ENCODE measurements at regions not wholly inside any gene's neighbourhood (a gene's known extent, or its start where the extent isn't known, plus 50 kb on each side); places are given as distances from the start of the nearest gene placed in this dataset.

- no peak for DNase-seq (ENCODE audit: low read depth)
- TF ChIP-seq CTCF (IDR thresholded peaks at IDR 0.05; ENCODE audit: low read length, missing control alignments), result no peak
- no peak overlapping the region for H3K4me3 ChIP-seq (replicated peaks; ENCODE audit: low read depth, low read length)
Observed at GRCh38 chr4:157996061-157997028, 176.5 kb downstream of the GASK1B start.

DNA sequence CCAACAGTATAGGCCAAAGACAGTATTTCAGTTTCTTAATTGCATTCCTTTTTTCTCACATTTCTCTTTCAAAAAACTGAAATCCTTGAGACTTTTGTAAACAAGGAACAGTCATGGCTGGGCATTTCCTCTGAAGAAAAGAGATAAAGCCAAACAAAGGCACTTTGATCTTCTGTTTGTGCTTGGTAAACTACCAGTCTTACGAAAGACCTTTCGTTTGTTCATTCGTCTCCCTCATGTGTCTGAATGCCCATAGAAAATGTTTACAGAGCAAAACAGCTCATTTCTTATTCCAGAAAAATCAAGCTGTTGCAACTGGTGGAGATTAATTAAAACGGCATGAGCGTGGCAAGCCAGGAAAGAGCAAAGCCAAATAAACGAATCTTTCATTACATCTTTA, 178.0 kb downstream of the GASK1B start:
- no peak overlapping the region for H3K4me3 ChIP-seq (replicated peaks; ENCODE audit: low read depth, low read length)
- no peak for TF ChIP-seq CTCF (IDR thresholded peaks at IDR 0.05; ENCODE audit: low read length, missing control alignments)
- DNase-seq (ENCODE audit: low read depth), result peak; percentile 46

DNA sequence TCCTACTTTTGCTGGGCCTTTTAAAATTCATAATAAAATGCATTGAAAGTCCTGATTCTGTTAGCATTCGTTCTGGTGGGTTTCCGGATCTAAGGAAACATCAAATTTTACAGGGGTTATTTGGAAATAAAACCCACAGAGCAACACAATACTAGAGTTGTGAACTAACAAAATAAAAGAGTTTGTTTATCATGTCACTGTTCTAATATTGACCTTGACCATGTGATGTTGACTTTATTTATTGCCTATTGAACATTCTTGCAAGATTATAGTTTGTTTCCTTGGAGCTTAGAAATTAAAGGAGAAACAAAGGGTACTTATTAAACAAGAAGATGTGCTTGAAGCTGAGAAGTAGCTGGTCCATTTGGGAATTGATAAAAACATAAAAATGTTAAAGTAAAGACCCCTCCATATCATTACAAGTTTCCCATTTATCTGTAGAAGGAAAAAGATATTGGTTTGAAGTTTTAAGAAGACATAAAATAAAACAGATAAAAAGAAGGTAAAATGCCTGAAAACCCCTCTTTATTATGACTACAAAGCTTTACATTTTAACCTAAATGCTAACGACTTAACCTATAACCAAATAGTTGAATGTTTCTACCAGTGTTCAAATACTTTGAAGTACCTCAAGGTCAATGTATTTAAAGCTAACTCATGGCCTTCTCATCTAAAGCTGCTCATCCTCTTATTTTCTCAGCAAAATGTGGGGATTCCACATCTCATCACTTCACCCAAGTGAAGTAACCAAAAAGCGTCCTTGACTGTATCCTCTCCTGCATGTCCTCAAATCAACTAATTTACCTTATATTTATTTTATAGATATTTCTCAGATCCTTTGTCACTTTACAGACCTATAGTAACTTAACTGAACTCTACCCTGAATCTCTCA, 179.6 kb downstream of the GASK1B start:
- H3K4me3 ChIP-seq (replicated peaks; ENCODE audit: low read depth, low read length), result no peak overlapping the region
- no peak for TF ChIP-seq CTCF (IDR thresholded peaks at IDR 0.05; ENCODE audit: low read length, missing control alignments)

DNA sequence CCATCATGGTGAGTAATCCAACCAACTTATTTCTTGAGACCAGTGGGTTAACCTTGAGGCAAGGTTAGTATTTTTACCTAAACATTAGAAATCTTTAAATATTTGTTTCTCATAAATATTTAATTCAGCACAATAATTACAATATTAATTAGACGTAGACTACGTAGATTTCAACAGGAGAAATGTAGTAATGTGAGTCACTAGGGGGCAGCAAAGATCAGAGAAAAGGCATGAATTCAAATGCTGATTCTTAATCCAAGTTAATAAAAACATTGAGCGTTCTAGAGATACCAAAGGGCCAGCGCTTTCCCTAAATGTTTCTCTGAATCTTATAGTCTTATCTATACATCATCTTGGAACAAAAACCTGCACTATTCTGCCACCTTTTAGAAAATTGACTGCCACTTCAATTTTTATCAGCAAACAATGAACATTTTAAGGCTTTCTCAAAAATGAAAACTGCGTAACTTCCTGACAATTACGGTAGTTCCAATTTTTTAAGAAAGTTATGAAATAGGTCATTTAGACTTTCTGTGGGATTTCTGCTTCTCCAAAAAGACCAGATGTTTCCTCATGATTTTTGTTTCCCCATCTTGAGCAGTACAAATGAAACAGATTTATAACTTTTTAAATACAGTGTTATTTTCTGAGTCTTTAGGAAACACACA, 180.7 kb downstream of the GASK1B start:
- TF ChIP-seq CTCF (IDR thresholded peaks at IDR 0.05; ENCODE audit: low read length, missing control alignments), result peak; percentile 54
- peak; percentile 93 for DNase-seq (ENCODE audit: low read depth)
- peak overlapping the region; percentile 29 for H3K4me3 ChIP-seq (replicated peaks; ENCODE audit: low read depth, low read length)

More for the DNA sequence above, 179.6 kb downstream of the GASK1B start:
- DNase-seq (ENCODE audit: low read depth), result no peak

DNA sequence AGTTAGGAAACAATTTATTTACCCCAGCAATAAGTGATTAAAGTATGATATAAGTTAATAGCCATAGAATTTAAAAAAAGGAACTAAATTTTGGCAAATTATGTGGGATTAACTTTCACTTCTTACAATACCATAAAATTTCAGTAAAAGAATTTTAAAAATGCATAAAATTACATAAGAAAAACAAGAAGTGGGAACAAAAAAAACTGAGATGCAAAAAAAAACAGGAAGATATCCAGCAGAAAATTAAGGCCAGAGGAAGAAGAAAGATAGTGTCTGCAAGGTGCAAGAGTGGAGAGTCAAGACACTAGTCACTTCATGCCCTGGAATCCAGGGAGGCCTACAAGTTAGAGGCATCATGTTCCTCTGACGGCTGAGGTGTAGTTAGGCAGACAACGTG, 184.2 kb downstream of the GASK1B start:
- DNase-seq (ENCODE audit: low read depth), result no peak
- H3K4me3 ChIP-seq (replicated peaks; ENCODE audit: low read depth, low read length), result no peak overlapping the region
- no peak for TF ChIP-seq CTCF (IDR thresholded peaks at IDR 0.05; ENCODE audit: low read length, missing control alignments)

GRCh38 chr4:157984285-157984911, 188.4 kb downstream of the GASK1B start:
- DNase-seq (ENCODE audit: low read depth), result no peak

More at GRCh38 chr4:157984285-157984911, 188.4 kb downstream of the GASK1B start:
- no peak overlapping the region for H3K4me3 ChIP-seq (replicated peaks; ENCODE audit: low read depth, low read length)
- no peak for TF ChIP-seq CTCF (IDR thresholded peaks at IDR 0.05; ENCODE audit: low read length, missing control alignments)

All from fibroblast of pulmonary artery (primary cell).